ENCODE measurements at regions not wholly inside any gene's neighbourhood (a gene's known extent, or its start where the extent isn't known, plus 50 kb on each side); places are given as distances from the start of the nearest gene placed in this dataset.

DNA sequence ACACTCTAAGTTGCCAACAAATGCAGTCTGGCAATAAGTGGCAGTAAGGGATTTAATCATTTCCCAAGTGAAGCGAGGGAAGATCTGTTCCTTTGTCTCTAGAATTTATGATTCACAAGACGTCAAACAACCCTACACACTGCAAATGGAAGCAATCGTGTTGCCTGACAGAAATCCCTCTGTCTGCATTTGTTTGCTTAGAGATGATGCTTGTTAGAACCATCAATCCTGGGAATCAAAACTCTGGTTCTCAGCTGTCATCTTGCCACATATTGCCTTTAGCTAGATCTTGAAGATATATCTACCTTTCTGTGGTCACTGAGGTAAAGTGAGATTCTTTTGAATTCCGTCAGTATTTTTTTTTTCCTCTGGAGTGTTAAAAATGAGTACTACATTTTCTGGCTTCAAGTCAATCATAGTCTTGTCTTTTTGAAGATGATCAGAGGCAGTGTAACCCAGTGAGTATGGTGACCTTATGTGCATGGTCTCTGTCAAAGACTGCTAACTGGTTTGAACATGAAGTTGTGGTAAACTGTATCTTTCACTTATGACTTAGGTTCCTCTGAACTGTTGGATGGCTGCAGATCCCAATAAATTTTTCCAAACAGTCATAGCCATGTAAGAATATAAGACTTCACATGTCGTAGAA lies 106.4 kb upstream of the STARD4 start:
- no peak overlapping the region for H3K9ac ChIP-seq (ENCODE audit: low read depth, low read length)
- no peak overlapping the region for H3K4me3 ChIP-seq (ENCODE audit: insufficient read depth, low read depth, low read length)
- no peak overlapping the region for H4K8ac ChIP-seq (ENCODE audit: low read depth in 2 of 2, low read length in 2 of 2)
- no peaks in the 10 kb centered on the region for H3K4me1 ChIP-seq (ENCODE audit: control insufficient read depth, insufficient read depth, low read length)
- H2AFZ ChIP-seq (replicated peaks; ENCODE audit: low read length, poor library complexity) = no peak overlapping the region
- H4K20me1 ChIP-seq (ENCODE audit: insufficient read depth, low read length) = no peaks in the 10 kb centered on the region
- no peaks in the 10 kb centered on the region for H3K9me3 ChIP-seq (ENCODE audit: control insufficient read depth, insufficient read depth, low read length)
- no peak overlapping the region for H3K4me2 ChIP-seq (ENCODE audit: low read depth, low read length)
- intact Hi-C loops (cut with micrococcal nuclease) (no loop called here), dilution Hi-C loops (cut with HindIII; ENCODE audit: low sequenced_read_pairs, unreplicated experiment) (no loop called here), in situ Hi-C loops (cut with MboI; ENCODE audit: low sequenced_read_pairs) (no loop called here)
- no peak overlapping the region for H3K27ac ChIP-seq (ENCODE audit: insufficient read depth, low read length)
- no peaks in the 10 kb centered on the region for H3K79me1 ChIP-seq (ENCODE audit: low read depth in 1 of 2, low read length in 2 of 2)
- TF ChIP-seq SMC3 (IDR thresholded peaks at IDR 0.05; ENCODE audit: low read depth, low read length) = no peak
- TF ChIP-seq, protein P1, sequence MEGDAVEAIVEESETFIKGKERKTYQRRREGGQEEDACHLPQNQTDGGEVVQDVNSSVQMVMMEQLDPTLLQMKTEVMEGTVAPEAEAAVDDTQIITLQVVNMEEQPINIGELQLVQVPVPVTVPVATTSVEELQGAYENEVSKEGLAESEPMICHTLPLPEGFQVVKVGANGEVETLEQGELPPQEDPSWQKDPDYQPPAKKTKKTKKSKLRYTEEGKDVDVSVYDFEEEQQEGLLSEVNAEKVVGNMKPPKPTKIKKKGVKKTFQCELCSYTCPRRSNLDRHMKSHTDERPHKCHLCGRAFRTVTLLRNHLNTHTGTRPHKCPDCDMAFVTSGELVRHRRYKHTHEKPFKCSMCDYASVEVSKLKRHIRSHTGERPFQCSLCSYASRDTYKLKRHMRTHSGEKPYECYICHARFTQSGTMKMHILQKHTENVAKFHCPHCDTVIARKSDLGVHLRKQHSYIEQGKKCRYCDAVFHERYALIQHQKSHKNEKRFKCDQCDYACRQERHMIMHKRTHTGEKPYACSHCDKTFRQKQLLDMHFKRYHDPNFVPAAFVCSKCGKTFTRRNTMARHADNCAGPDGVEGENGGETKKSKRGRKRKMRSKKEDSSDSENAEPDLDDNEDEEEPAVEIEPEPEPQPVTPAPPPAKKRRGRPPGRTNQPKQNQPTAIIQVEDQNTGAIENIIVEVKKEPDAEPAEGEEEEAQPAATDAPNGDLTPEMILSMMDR (conservative IDR thresholded peaks at IDR 0.05; ENCODE audit: low read depth, low read length) = no peak
- TF ChIP-seq FOS (IDR thresholded peaks at IDR 0.05; ENCODE audit: low read depth, low read length) = no peak
- TF ChIP-seq CEBPB (IDR thresholded peaks at IDR 0.05; ENCODE audit: low read depth, low read length) = no peak
- TF ChIP-seq BHLHE40 (IDR thresholded peaks at IDR 0.05; ENCODE audit: low read depth, low read length) = no peak
- no peak for TF ChIP-seq RAD21 (IDR thresholded peaks at IDR 0.05; ENCODE audit: low read length)
- no peaks in the 10 kb centered on the region for H3K9me1 ChIP-seq (ENCODE audit: insufficient read depth, low read length)
- ChIA-PET POLR2A (ENCODE audit: unreplicated experiment) (no interaction called here), CTCF (no interaction called here)
- no peak overlapping the region for H3K23ac ChIP-seq (ENCODE audit: low read depth, low read length)
- DNase-seq (no peak), ATAC-seq (ENCODE audit: low read depth) (no peak)
- H3K14ac ChIP-seq (replicated peaks; ENCODE audit: low read depth, low read length) = no peak overlapping the region
- H3K4ac ChIP-seq (ENCODE audit: low read depth, low read length) = no peak overlapping the region
- H2BK20ac ChIP-seq (ENCODE audit: low read depth, low read length) = no peak overlapping the region
- BruUV-seq (replicated peaks) = no TSS peak
- no peak overlapping the region for H2BK120ac ChIP-seq (ENCODE audit: low read depth, low read length)
- H3K27me3 ChIP-seq (ENCODE audit: control insufficient read depth, insufficient read depth, low read length) = no peaks in the 10 kb centered on the region
- no peak overlapping the region for H4K5ac ChIP-seq (ENCODE audit: low read depth, low read length)
- H2BK5ac ChIP-seq (ENCODE audit: low read depth, low read length, poor library complexity, severe bottlenecking) = no peak overlapping the region
- H2AK9ac ChIP-seq (replicated peaks; ENCODE audit: low read depth, low read length, poor library complexity) = no peak overlapping the region
- no peak overlapping the region for H3K18ac ChIP-seq (ENCODE audit: low read depth, low read length)
- no peak overlapping the region for H2AK5ac ChIP-seq (ENCODE audit: low read depth, low read length)
- H3K36me3 ChIP-seq (ENCODE audit: control insufficient read depth, insufficient read depth, low read length) = no peaks in the 10 kb centered on the region
- H4K91ac ChIP-seq (ENCODE audit: insufficient read depth, low read depth, low read length) = no peak overlapping the region
- no peak overlapping the region for H2BK15ac ChIP-seq (ENCODE audit: low read depth, low read length)
- WGBS, 2 experiments (ENCODE audit: extremely low coverage in 2 of 2, insufficient read length in 1 of 2) = no CpG with 5 or more reads among the region's 5 CpGs
- no peak overlapping the region for H3K56ac ChIP-seq (ENCODE audit: extremely low read depth, insufficient read depth, low read length)

All from IMR-90 (cell line).